Brain microvascular endothelial cell (primary cell): ENCODE measurements at regions not wholly inside any gene's neighbourhood (a gene's known extent, or its start where the extent isn't known, plus 50 kb on each side); places are given as distances from the start of the nearest gene placed in this dataset.
"Not testable (repeated sequence)": the region's sequence is repeated elsewhere in the genome, so short reads cannot be mapped to it uniquely, and the experiment has no call there.

Source experiments
- DNase-seq: peaks from one replicate; pipeline ENCODE4 v3.0.0-alpha.2; 2020
- H3K27ac ChIP-seq: fragments of 250-450 bp; sonication (Bioruptor Pico); 2 replicates; pipeline ENCODE4 v1.5.1; 2020; ENCODE audit warnings: mild to moderate bottlenecking, moderate library complexity
- H3K27me3 ChIP-seq: fragments of 250-450 bp; sonication (Bioruptor Pico); replicated peaks from 2 replicates; pipeline ENCODE4 v1.5.1; 2020; ENCODE audit warnings: mild to moderate bottlenecking
- H3K36me3 ChIP-seq: fragments of 250-450 bp; sonication (Bioruptor Pico); replicated peaks from 2 replicates; pipeline ENCODE4 v1.5.1; 2020; ENCODE audit warnings: mild to moderate bottlenecking
- H3K4me3 ChIP-seq: 2 replicates; pipeline ENCODE4 v1.5.1; 2011; ENCODE audit warnings: low read depth, mild to moderate bottlenecking, control low read depth, low read length, moderate library complexity
- CTCF ChIP-seq: IDR thresholded peaks from 2 replicates; pipeline ENCODE4 v1.5.1; 2011; ENCODE audit warnings: low read depth, mild to moderate bottlenecking, moderate library complexity, low read length, control low read depth, inconsistent platforms; ENCODE audit errors: missing control alignments
- in situ Hi-C: cut with HindIII; loops from 2 replicates; pipeline ENCODE4 v1.10.0; 2017; ENCODE audit warnings: low sequenced_read_pairs, low pct_ligation_motif_present

DNA sequence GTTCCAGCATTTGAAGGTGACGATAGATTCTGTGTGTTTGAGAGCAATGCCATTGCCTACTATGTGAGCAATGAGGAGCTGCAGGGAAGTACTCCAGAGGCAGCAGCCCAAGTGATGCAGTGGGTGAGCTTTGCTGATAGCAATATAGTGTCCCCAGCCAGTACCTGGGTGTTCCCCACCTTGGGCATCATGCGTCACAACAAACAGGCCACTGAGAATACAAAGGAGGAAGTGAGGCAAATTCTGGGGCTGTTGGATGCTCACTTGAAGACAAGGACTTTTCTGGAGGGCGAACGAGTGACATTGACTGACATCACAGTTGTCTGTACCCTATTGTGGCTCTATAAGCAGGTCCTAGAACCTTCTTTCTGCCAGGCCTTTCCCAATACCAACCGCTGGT, 142.0 kb downstream of the PLS3 start:
- Histone ChIP-seq H3K27me3 (no peaks in the 10 kb centered on the region), H3K27ac (no peak overlapping the region), H3K4me3 (no peak overlapping the region), H3K36me3 (no peaks in the 10 kb centered on the region)
- no peak for DNase-seq
- in situ Hi-C loops: no loop called here
- TF ChIP-seq CTCF: no peak

- no peak overlapping the region for H3K4me3 ChIP-seq
- H3K36me3 ChIP-seq: no peaks in the 10 kb centered on the region
- H3K27ac ChIP-seq: no peak overlapping the region
- TF ChIP-seq CTCF: no peak
- no peak for DNase-seq
- H3K27me3 ChIP-seq: no peaks in the 10 kb centered on the region
- in situ Hi-C loops: no loop called here
These were observed 148.1 kb downstream of the PLS3 start for GRCh38 chrX:115709039-115709438.

GRCh38 chrX:115712484-115712883, 151.5 kb downstream of the PLS3 start:
- in situ Hi-C loops: no loop called here
- Histone ChIP-seq H3K27ac (no peak overlapping the region), H3K36me3 (no peaks in the 10 kb centered on the region), H3K27me3 (no peaks in the 10 kb centered on the region), H3K4me3 (no peak overlapping the region)
- no peak for TF ChIP-seq CTCF
- no peak for DNase-seq

GRCh38 chrX:115713460-115713859, 152.5 kb downstream of the PLS3 start:
- no peak for DNase-seq
- no peaks in the 10 kb centered on the region for H3K36me3 ChIP-seq
- no peak overlapping the region for H3K27ac ChIP-seq
- H3K27me3 ChIP-seq: no peaks in the 10 kb centered on the region
- no peak for TF ChIP-seq CTCF
- in situ Hi-C loops: no loop called here
- H3K4me3 ChIP-seq: no peak overlapping the region

GRCh38 chrX:115719171-115719570, 158.2 kb downstream of the PLS3 start:
- in situ Hi-C loops: no loop called here
- Histone ChIP-seq H3K27ac (no peak overlapping the region), H3K4me3 (no peak overlapping the region)

GRCh38 chrX:115722724-115723433, 161.9 kb downstream of the PLS3 start:
- DNase-seq, H3K4me3 ChIP-seq, H3K27ac ChIP-seq, in situ Hi-C loops, H3K27me3 ChIP-seq, H3K36me3 ChIP-seq: not testable (repeated sequence)

More at GRCh38 chrX:115719171-115719570, 158.2 kb downstream of the PLS3 start:
- TF ChIP-seq CTCF: no peak
- no peak for DNase-seq
- no peaks in the 10 kb centered on the region for H3K27me3 ChIP-seq
- H3K36me3 ChIP-seq: no peaks in the 10 kb centered on the region

- H3K4me3 ChIP-seq, in situ Hi-C loops, DNase-seq: not testable (repeated sequence)
These were observed 164.4 kb downstream of the PLS3 start for GRCh38 chrX:115725370-115725769.

DNA sequence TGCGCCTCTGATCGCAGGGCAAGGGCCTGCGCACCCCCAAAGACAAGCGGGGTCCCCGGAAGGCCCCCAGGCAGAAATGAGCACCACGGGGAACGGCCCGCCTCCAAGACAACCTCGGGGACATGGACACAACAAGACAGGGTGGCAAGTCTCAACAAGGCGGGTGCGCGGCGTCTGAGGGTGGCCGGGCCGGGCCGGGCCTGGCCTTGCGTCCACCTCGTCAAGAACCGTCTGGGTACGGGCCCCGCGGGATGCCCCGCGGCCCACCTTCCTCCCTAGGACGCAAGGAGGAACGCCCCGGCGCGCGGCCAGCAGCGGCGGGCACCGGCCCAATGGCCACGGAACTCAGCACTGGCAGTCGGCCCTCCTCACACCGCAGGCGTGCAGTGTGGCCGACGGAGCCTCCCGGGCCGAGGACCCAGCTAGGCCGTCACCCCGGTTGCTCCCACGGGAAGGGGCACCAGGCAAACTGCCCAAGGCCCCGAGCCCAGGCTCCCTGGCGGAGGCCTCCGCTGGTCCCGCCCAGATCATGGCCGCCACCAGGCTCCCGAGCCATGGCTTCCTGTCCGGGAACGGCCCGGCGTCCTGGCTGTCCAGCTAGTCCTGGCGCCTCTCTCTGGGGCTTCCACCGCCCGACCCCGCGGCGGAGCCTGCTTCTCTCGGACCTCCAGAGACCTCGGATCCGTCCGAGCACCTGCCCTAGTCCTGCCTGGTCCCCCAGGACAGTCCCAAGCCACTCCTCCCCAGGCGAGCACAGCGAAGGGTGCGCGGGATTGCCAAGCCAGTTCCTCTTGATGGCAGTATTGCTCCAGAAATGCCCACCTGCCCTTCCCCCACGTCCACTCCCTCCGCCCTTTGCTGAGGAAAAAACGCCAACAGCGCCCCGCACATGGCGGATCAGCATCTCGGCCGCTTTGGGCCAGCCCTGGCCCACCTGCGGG, 167.1 kb downstream of the PLS3 start:
- H3K36me3 ChIP-seq, H3K27me3 ChIP-seq, H3K4me3 ChIP-seq, H3K27ac ChIP-seq, in situ Hi-C loops: not testable (repeated sequence)
- DNase-seq: peak; percentile 4

More at GRCh38 chrX:115725370-115725769, 164.4 kb downstream of the PLS3 start:
- H3K27ac ChIP-seq, H3K27me3 ChIP-seq, H3K36me3 ChIP-seq: not testable (repeated sequence)

GRCh38 chrX:115732530-115732929, 171.6 kb downstream of the PLS3 start:
- in situ Hi-C loops, DNase-seq: not testable (repeated sequence)
- H3K27ac ChIP-seq: peak overlapping the region; percentile 64

More at GRCh38 chrX:115732530-115732929, 171.6 kb downstream of the PLS3 start:
- not testable (repeated sequence) for H3K4me3 ChIP-seq, H3K36me3 ChIP-seq, H3K27me3 ChIP-seq
